ENCODE measurements at regions not wholly inside any gene's neighbourhood (a gene's known extent, or its start where the extent isn't known, plus 50 kb on each side); places are given as distances from the start of the nearest gene placed in this dataset.

DNA sequence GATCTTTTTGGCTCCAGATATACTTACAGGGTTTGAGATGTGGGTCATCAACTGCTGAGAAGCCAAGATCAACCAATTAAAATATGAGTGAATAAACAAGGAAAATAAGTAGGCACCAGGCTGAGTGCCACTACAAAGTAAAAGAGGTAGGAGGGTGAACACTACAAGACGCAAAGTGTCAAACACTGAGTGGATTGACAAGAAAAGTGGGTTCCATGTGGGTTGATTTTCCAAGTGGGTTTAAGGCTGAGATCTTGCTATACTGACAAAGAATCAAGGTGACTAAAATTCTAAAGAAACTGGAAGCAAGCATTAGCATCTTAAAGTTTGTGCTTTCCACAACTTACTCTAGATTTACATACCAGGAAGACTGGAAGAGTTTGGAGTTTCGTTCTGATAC, 160.4 kb upstream of the SPACA1 start:
- Histone ChIP-seq H3K36me3 (ENCODE audit: control insufficient read depth, insufficient read depth, low read length) (no peaks in the 10 kb centered on the region), H3K9me3 (ENCODE audit: control insufficient read depth, insufficient read depth, low read depth, low read length) (0 out of 2 replicates have a peak, but pooled peaks cover 3% of the 10 kb centered on the region)

DNA sequence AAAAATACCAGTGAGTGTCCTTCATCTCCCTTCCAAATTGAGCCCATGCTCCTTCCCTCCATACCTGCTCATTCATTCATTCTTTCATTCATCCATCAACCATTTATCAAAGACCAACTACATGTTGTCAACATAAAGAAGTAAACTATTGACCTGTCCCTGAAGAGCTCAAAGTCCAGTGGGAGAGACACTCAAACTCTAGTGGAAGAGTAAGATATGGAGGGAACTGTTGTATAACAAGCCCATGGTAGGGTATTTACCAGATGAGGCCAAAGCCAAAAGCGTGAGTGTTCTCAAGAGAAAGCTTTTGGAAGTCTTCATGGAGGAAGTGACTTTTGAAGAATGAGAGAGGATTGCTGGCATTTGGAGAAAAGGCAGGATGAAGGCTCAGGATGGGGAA, 163.4 kb upstream of the SPACA1 start:
- H3K4me1 ChIP-seq (ENCODE audit: control insufficient read depth, insufficient read depth, low read length) = peaks cover 6% of the 10 kb centered on the region; the same call in 1 of the 2 replicates
- no peak overlapping the region for H3K27ac ChIP-seq (ENCODE audit: low read depth, low read length)
- H3K36me3 ChIP-seq (ENCODE audit: control insufficient read depth, insufficient read depth, low read length) = no peaks in the 10 kb centered on the region

More for the DNA sequence above, 160.4 kb upstream of the SPACA1 start:
- H3K27me3 ChIP-seq (ENCODE audit: control insufficient read depth, insufficient read depth, low read length) = no peaks in the 10 kb centered on the region
- H3K27ac ChIP-seq (ENCODE audit: low read depth, low read length) = no peak overlapping the region
- no peak overlapping the region for H3K4me3 ChIP-seq (ENCODE audit: low read depth, low read length)
- H3K9ac ChIP-seq (ENCODE audit: low read length) = no peak overlapping the region
- peaks cover 6% of the 10 kb centered on the region; the same call in 1 of the 2 replicates for H3K4me1 ChIP-seq (ENCODE audit: control insufficient read depth, insufficient read depth, low read length)

DNA sequence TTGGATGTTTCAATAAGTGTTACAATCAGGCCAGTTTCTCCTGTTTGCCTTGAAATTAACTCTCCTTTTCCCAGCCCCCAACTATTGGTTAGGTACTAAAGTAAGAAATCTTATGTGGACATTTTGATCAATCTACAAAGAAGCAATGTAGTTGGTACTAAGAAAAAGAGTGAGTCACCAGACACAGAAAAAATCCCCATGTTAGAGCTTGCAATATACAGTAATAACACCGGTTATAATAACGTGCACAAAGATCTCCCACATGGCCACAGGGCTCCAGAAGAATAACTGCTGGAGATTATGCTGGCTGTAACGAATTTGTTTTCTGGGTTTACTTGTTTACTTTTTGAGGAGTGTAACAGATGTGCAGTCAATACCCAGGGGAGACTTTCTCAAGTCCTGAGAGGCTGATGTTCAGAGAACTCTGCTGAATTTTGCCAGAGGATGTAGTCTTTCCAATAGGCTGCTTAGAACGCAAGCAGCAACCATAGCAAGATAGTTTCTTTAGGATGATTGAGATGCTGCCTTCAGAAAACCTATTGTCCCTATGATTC, 166.2 kb upstream of the SPACA1 start:
- no peaks in the 10 kb centered on the region for H3K36me3 ChIP-seq (ENCODE audit: control insufficient read depth, insufficient read depth, low read length)
- H3K4me1 ChIP-seq (ENCODE audit: control insufficient read depth, insufficient read depth, low read length) = peaks cover 6% of the 10 kb centered on the region; the same call in 1 of the 2 replicates
- no peak overlapping the region for H3K4me3 ChIP-seq (ENCODE audit: low read depth, low read length)
- no peak overlapping the region for H3K27ac ChIP-seq (ENCODE audit: low read depth, low read length)
- H3K9me3 ChIP-seq (ENCODE audit: control insufficient read depth, insufficient read depth, low read depth, low read length) = 0 out of 2 replicates have a peak, but pooled peaks cover 9% of the 10 kb centered on the region
- H3K27me3 ChIP-seq (ENCODE audit: control insufficient read depth, insufficient read depth, low read length) = no peaks in the 10 kb centered on the region
- H3K9ac ChIP-seq (ENCODE audit: low read length) = no peak overlapping the region

More for the DNA sequence above, 163.4 kb upstream of the SPACA1 start:
- Histone ChIP-seq H3K4me3 (ENCODE audit: low read depth, low read length) (no peak overlapping the region), H3K27me3 (ENCODE audit: control insufficient read depth, insufficient read depth, low read length) (no peaks in the 10 kb centered on the region), H3K9ac (ENCODE audit: low read length) (no peak overlapping the region), H3K9me3 (ENCODE audit: control insufficient read depth, insufficient read depth, low read depth, low read length) (0 out of 2 replicates have a peak, but pooled peaks cover 9% of the 10 kb centered on the region)

DNA sequence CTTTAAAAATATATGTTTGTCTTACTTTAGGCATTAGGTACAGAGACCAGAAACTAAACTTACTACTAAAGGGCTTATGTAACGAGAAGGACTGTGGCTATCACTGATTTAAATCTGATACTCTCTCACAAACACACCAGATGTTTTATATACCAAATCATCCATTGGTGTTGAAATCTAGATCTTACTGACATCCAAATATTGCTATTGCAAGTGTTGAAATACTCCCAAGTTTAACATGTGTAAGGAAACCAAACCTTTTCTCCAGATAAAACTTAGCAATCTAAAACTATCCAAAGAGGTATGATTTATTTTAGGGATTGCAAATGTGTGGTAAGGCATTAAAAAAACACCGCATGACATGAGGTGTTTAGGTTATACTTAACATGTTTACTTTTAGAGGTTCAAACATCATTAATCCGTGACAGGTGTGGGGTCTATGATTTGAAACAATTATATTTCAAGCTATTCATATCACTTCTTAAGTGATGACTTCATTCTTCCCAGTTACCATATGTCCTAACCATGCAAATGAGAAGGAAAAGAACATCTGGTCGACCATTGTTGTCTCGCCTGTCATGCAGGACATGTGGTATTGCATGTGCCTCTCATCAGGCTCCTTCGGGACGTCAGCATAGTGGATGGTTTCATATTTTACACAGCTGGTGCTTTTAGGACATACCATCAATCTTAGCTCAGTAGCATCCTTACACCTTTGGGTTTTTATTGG, 168.3 kb upstream of the SPACA1 start:
- H3K4me3 ChIP-seq (ENCODE audit: low read depth, low read length) = no peak overlapping the region
- H3K9ac ChIP-seq (ENCODE audit: low read length) = no peak overlapping the region
- H3K27me3 ChIP-seq (ENCODE audit: control insufficient read depth, insufficient read depth, low read length) = no peaks in the 10 kb centered on the region
- 0 out of 2 replicates have a peak, but pooled peaks cover 9% of the 10 kb centered on the region for H3K9me3 ChIP-seq (ENCODE audit: control insufficient read depth, insufficient read depth, low read depth, low read length)
- peaks cover 6% of the 10 kb centered on the region; the same call in 1 of the 2 replicates for H3K4me1 ChIP-seq (ENCODE audit: control insufficient read depth, insufficient read depth, low read length)
- H3K27ac ChIP-seq (ENCODE audit: low read depth, low read length) = no peak overlapping the region
- H3K36me3 ChIP-seq (ENCODE audit: control insufficient read depth, insufficient read depth, low read length) = no peaks in the 10 kb centered on the region

DNA sequence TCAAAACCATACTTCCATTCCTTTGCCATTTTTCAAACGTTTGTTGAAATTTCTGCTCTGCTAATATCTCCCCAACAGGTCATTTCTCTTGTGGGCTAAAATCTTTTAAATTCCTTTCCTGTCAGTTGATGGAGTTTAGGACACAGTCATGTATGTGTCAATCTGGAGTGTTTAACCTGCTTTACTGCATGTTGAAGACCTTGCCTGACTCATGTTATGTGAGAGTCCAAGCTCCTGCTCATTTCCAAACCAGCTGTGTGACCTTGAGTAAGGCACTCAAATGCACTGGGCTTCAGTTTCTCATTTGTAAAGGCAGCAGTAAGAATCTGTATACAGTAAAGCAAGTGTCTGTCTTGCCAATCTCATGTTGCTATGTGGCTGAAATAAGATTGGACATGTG, 171.9 kb upstream of the SPACA1 start:
- Histone ChIP-seq H3K4me1 (ENCODE audit: control insufficient read depth, insufficient read depth, low read length) (no peaks in the 10 kb centered on the region), H3K9me3 (ENCODE audit: control insufficient read depth, insufficient read depth, low read depth, low read length) (no peaks in the 10 kb centered on the region), H3K4me3 (ENCODE audit: low read depth, low read length) (no peak overlapping the region), H3K27ac (ENCODE audit: low read depth, low read length) (no peak overlapping the region), H3K27me3 (ENCODE audit: control insufficient read depth, insufficient read depth, low read length) (no peaks in the 10 kb centered on the region), H3K36me3 (ENCODE audit: control insufficient read depth, insufficient read depth, low read length) (no peaks in the 10 kb centered on the region), H3K9ac (ENCODE audit: low read length) (no peak overlapping the region)

DNA sequence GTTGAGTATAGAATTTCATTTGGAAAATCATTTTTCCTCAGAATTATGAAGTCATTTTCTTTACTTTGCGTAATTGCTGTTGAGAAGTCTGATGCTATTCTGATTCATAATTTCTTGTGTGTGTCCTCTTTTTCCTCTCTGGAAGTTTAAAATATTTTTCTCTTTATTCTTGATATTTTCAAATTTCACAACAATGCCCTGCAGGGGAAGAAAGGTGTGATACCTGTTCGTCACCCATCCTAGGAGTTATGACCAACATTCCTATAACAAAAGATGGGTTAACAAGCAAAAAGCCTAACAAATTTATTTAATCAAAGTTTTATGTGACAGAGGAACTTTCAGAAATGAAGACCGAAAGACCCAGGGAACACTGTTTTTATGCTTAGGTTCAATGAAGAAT, 171.5 kb upstream of the AKIRIN2 start:
- no peaks in the 10 kb centered on the region for H3K36me3 ChIP-seq (ENCODE audit: control insufficient read depth, insufficient read depth, low read length)
- H3K27me3 ChIP-seq (ENCODE audit: control insufficient read depth, insufficient read depth, low read length) = no peaks in the 10 kb centered on the region
- no peak overlapping the region for H3K27ac ChIP-seq (ENCODE audit: low read depth, low read length)
- H3K9me3 ChIP-seq (ENCODE audit: control insufficient read depth, insufficient read depth, low read depth, low read length) = no peaks in the 10 kb centered on the region
- H3K4me1 ChIP-seq (ENCODE audit: control insufficient read depth, insufficient read depth, low read length) = no peaks in the 10 kb centered on the region
- H3K4me3 ChIP-seq (ENCODE audit: low read depth, low read length) = no peak overlapping the region
- no peak overlapping the region for H3K9ac ChIP-seq (ENCODE audit: low read length)

DNA sequence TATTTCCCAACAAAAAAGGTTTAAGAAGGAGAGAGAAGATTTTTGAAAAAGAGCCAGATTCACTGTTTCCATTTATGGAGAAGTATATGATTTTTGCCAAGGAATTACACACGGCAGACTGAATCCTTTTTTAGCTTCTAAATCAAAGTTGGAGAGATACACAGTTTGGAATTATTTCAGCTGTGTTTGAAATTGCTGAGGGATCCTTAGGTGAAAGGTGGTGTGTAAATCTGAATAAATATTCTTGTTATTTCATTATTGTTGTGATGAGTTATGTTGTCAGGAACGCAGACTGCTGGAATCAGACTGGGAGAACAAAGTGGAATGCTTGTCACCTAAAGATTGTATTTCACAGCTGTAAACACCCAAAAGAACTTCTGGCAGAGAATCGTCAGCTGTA, 168.5 kb upstream of the AKIRIN2 start:
- no peaks in the 10 kb centered on the region for H3K27me3 ChIP-seq (ENCODE audit: control insufficient read depth, insufficient read depth, low read length)
- H3K4me1 ChIP-seq (ENCODE audit: control insufficient read depth, insufficient read depth, low read length) = no peaks in the 10 kb centered on the region
- no peak overlapping the region for H3K4me3 ChIP-seq (ENCODE audit: low read depth, low read length)
- no peaks in the 10 kb centered on the region; the same call in 1 of the 2 replicates for H3K9me3 ChIP-seq (ENCODE audit: control insufficient read depth, insufficient read depth, low read depth, low read length)
- no peaks in the 10 kb centered on the region for H3K36me3 ChIP-seq (ENCODE audit: control insufficient read depth, insufficient read depth, low read length)
- H3K27ac ChIP-seq (ENCODE audit: low read depth, low read length) = no peak overlapping the region
- no peak overlapping the region for H3K9ac ChIP-seq (ENCODE audit: low read length)

DNA sequence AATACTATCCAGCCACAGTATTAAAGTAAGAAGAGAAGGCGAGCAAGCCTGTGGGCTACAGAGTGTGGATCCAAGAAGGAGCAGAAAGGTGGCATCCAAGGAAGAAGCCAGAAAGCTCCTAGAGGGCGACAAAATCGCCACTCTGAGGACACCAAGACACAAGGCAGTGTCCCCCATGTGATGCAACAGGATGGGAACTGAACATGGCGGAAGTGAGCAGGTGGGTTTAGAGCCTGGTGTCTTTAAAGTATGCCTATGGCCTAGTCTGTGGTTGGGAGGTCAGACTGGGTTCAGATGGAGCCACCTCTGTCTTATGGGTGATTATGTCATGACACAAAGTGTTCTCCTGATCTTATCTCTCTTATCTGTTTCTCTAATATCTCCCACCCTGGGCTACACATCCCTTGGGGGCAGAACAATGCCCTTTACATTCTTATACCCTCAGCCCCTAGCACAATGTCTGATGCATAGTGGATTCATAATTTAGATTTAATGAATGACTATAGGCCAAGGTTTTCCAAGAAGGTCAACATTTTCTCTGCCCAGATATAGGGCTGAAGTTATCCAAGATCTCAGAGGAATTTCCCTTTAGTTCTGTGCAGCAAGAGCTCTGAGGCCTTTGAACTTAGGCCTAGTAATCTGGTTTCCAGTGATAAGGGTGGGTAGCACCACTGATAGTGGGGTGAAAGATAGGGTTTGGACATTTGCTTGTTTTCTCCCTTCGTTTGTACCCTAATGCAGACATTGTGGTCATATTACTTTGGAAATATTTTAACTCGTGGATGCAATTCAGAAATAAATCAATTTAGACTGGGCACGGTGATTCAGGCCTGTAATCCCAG, 167.3 kb upstream of the AKIRIN2 start:
- Histone ChIP-seq H3K4me3 (ENCODE audit: low read depth, low read length) (no peak overlapping the region), H3K27ac (ENCODE audit: low read depth, low read length) (no peak overlapping the region), H3K4me1 (ENCODE audit: control insufficient read depth, insufficient read depth, low read length) (no peaks in the 10 kb centered on the region), H3K9ac (ENCODE audit: low read length) (no peak overlapping the region), H3K27me3 (ENCODE audit: control insufficient read depth, insufficient read depth, low read length) (no peaks in the 10 kb centered on the region), H3K36me3 (ENCODE audit: control insufficient read depth, insufficient read depth, low read length) (no peaks in the 10 kb centered on the region), H3K9me3 (ENCODE audit: control insufficient read depth, insufficient read depth, low read depth, low read length) (peaks cover 5% of the 10 kb centered on the region; the same call in 1 of the 2 replicates)

DNA sequence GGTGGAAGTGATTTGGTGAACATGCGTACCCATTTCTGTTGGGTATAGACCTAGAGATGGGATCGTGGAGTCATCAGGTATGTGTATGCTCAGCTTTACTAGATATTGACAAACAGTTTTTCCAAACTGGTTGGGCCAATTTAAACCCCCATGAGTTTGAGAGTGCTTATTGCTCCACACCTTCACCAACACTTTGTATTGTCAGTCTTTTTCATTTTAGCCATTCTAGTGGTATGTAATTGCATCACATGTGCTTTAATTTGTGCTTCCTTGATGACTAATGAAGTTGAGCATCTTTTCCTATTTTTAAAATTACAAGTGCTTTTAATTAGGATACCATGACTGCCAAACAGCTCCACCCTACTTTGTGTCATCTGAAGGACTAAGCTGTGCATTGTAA, 158.9 kb upstream of the AKIRIN2 start:
- peaks cover 10% of the 10 kb centered on the region for H3K9me3 ChIP-seq (ENCODE audit: control insufficient read depth, insufficient read depth, low read depth, low read length)
- H3K4me3 ChIP-seq (ENCODE audit: low read depth, low read length) = no peak overlapping the region
- H3K27me3 ChIP-seq (ENCODE audit: control insufficient read depth, insufficient read depth, low read length) = no peaks in the 10 kb centered on the region
- no peak overlapping the region for H3K9ac ChIP-seq (ENCODE audit: low read length)
- no peaks in the 10 kb centered on the region for H3K36me3 ChIP-seq (ENCODE audit: control insufficient read depth, insufficient read depth, low read length)
- no peak overlapping the region for H3K27ac ChIP-seq (ENCODE audit: low read depth, low read length)
- no peaks in the 10 kb centered on the region; the same call in 1 of the 2 replicates for H3K4me1 ChIP-seq (ENCODE audit: control insufficient read depth, insufficient read depth, low read length)

DNA sequence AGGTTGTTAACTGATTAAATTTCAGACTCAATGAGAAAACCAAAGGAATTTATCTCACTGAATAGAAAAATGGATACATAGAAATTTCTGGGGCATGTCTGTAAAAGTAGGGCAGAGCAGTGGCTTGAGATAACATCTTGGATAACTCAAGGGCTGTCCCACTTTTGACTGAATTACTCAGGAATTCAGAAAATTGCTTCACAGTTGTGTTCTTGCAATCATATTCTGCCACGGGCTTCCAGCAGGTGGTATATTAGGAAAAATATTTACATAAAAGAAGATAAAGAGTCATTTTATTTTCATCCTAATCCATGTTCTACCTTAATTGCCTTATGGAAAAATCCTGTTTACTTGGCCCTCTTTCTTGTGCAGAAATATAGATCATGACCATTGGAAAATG, 156.4 kb upstream of the AKIRIN2 start:
- H3K36me3 ChIP-seq (ENCODE audit: control insufficient read depth, insufficient read depth, low read length) = no peaks in the 10 kb centered on the region
- H3K27ac ChIP-seq (ENCODE audit: low read depth, low read length) = no peak overlapping the region
- no peaks in the 10 kb centered on the region; the same call in 1 of the 2 replicates for H3K4me1 ChIP-seq (ENCODE audit: control insufficient read depth, insufficient read depth, low read length)
- peaks cover 3% of the 10 kb centered on the region for H3K9me3 ChIP-seq (ENCODE audit: control insufficient read depth, insufficient read depth, low read depth, low read length)
- H3K4me3 ChIP-seq (ENCODE audit: low read depth, low read length) = no peak overlapping the region
- no peaks in the 10 kb centered on the region for H3K27me3 ChIP-seq (ENCODE audit: control insufficient read depth, insufficient read depth, low read length)
- no peak overlapping the region for H3K9ac ChIP-seq (ENCODE audit: low read length)
